ENCODE measurements at regions not wholly inside any gene's neighbourhood (a gene's known extent, or its start where the extent isn't known, plus 50 kb on each side); places are given as distances from the start of the nearest gene placed in this dataset.
A peak's percentile ranks its signal among the peaks of the same experiment; 100 is the strongest.

DNA sequence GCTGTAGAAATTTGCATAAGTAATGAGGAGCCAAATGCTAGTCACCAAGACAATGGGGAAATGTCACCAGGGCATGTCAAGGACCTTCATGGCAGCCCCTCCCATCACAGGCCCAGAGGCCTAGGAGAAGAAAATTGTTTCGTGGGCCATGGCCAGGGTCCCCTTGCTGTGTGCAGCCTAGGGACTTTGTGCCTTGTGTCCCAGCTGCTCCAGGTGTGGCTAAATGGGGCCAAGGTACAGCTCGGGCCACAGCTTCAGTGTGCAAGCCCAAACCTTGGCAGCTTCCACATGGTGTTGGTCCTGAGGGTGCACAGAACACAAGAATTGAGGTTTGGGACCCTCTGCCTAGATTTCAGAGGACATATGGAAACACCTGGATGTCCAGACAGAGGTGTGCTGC, 208.8 kb upstream of the TBC1D5 start:
- H3K4me3 ChIP-seq (ENCODE audit: low read depth, low read length): no peak overlapping the region
- no peak for DNase-seq (ENCODE audit: low read depth)
- TF ChIP-seq, protein P1, sequence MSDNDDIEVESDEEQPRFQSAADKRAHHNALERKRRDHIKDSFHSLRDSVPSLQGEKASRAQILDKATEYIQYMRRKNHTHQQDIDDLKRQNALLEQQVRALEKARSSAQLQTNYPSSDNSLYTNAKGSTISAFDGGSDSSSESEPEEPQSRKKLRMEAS (IDR thresholded peaks at IDR 0.05; ENCODE audit: low read depth, low read length): no peak
- TF ChIP-seq, protein P2, sequence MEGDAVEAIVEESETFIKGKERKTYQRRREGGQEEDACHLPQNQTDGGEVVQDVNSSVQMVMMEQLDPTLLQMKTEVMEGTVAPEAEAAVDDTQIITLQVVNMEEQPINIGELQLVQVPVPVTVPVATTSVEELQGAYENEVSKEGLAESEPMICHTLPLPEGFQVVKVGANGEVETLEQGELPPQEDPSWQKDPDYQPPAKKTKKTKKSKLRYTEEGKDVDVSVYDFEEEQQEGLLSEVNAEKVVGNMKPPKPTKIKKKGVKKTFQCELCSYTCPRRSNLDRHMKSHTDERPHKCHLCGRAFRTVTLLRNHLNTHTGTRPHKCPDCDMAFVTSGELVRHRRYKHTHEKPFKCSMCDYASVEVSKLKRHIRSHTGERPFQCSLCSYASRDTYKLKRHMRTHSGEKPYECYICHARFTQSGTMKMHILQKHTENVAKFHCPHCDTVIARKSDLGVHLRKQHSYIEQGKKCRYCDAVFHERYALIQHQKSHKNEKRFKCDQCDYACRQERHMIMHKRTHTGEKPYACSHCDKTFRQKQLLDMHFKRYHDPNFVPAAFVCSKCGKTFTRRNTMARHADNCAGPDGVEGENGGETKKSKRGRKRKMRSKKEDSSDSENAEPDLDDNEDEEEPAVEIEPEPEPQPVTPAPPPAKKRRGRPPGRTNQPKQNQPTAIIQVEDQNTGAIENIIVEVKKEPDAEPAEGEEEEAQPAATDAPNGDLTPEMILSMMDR (IDR thresholded peaks at IDR 0.05; ENCODE audit: low read depth, low read length): no peak
- no peak for TF ChIP-seq MYC (IDR thresholded peaks at IDR 0.05; ENCODE audit: low read depth, low read length)
- no peak for TF ChIP-seq POLR2A (IDR thresholded peaks at IDR 0.05; ENCODE audit: extremely low read depth, insufficient read length)

DNA sequence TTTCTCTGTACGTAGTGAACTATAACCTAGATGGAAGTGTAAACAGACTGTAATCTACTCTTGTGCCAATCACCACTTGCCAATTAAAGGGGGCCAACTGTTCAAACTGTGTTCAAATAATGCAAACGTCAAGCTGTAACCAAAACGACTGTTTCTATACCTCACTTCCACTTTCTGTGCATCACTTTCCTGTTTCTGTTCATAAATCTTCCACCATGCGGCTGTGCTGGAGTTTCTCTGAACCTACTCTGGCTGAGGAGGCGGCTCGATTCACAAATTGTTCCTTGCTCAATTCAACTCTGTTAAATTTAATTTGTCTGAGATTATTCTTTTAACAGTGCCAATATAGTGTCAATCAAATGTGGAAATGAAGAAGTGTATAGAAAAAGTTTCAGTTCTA, 206.7 kb upstream of the TBC1D5 start:
- TF ChIP-seq POLR2A (IDR thresholded peaks at IDR 0.05; ENCODE audit: extremely low read depth, insufficient read length) (no peak), MYC (IDR thresholded peaks at IDR 0.05; ENCODE audit: low read depth, low read length) (no peak)
- TF ChIP-seq, protein P1 (IDR thresholded peaks at IDR 0.05; ENCODE audit: low read depth, low read length): no peak
- TF ChIP-seq, protein P2 (IDR thresholded peaks at IDR 0.05; ENCODE audit: low read depth, low read length): no peak
- DNase-seq (ENCODE audit: low read depth): no peak
- no peak overlapping the region for H3K4me3 ChIP-seq (ENCODE audit: low read depth, low read length)

DNA sequence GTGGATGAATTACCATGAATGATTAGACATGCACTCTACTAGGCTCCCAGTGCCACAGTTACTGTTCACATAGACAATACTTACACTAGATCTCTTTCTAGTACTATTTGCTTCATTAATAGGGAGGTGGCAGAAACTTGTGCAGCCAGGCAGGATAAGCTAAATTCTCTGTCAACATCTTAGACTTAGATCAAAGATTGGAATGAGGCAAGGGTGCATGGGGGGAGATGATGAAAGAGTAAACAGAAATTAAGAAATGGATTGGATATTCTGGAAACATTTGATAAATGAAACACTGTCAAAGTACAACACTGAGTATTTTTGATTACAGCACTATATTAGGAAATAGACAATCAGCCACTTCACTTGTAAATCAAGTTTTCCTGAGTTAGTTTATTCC, 205.4 kb upstream of the TBC1D5 start:
- H3K4me3 ChIP-seq (ENCODE audit: low read depth, low read length): no peak overlapping the region
- DNase-seq (ENCODE audit: low read depth): no peak
- TF ChIP-seq, protein P2 (IDR thresholded peaks at IDR 0.05; ENCODE audit: low read depth, low read length): no peak
- TF ChIP-seq, protein P1 (IDR thresholded peaks at IDR 0.05; ENCODE audit: low read depth, low read length): no peak
- TF ChIP-seq MYC (IDR thresholded peaks at IDR 0.05; ENCODE audit: low read depth, low read length) (no peak), POLR2A (IDR thresholded peaks at IDR 0.05; ENCODE audit: extremely low read depth, insufficient read length) (no peak)

DNA sequence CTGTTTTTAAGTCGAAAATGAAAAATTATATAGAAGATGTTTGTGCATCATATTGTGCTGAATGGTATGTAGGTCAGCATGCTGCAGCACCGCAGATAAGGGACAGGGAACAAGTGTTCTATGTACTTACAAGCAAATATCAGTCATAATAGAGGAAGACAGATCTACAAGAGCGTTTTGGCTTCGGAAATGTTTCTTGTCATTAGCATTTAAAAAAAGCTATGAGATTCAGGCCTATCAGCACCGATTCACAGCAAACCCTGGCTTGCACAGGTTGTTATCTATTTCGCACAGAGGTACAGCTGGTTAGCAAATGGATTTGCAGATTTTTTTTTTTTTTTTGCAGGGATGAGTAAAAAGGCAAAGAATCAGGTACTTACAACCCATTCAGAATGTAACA, 204.2 kb upstream of the TBC1D5 start:
- DNase-seq (ENCODE audit: low read depth): no peak
- no peak overlapping the region for H3K4me3 ChIP-seq (ENCODE audit: low read depth, low read length)
- TF ChIP-seq, protein P1 (IDR thresholded peaks at IDR 0.05; ENCODE audit: low read depth, low read length): no peak

DNA sequence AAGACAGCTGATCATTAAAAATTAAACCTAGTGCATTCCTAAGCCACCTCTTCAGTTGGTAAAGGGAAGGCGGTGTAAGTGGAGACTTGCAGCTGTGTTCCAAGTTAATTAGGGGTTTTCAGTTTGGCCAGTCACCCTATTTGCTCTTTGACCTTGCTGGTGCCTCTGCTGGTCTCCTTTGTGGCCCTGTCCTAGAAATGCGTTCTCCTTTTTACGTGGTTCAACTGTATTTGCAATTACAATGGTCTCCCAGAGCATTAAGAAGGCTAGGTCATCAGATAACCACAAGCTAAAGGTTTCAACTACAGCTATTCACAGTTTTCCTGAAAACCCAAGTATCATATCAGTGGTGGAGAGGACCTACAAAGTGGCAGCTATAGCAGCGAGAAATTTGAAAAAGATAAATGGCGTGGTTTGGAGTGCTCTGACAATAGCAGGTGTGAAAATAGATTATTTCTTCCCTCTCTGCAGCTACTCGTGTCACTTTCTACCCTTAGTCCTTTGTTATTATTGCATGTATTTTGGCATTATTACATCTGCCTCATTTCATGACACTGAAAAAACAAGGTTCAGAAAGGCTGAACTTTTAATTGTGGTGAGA, 203.5 kb upstream of the TBC1D5 start:
- DNase-seq (ENCODE audit: low read depth): peak; percentile 50
- TF ChIP-seq, protein P2 (IDR thresholded peaks at IDR 0.05; ENCODE audit: low read depth, low read length): no peak
- TF ChIP-seq, protein P1 (IDR thresholded peaks at IDR 0.05; ENCODE audit: low read depth, low read length): no peak
- TF ChIP-seq POLR2A (IDR thresholded peaks at IDR 0.05; ENCODE audit: extremely low read depth, insufficient read length): no peak
- no peak overlapping the region for H3K4me3 ChIP-seq (ENCODE audit: low read depth, low read length)

DNA sequence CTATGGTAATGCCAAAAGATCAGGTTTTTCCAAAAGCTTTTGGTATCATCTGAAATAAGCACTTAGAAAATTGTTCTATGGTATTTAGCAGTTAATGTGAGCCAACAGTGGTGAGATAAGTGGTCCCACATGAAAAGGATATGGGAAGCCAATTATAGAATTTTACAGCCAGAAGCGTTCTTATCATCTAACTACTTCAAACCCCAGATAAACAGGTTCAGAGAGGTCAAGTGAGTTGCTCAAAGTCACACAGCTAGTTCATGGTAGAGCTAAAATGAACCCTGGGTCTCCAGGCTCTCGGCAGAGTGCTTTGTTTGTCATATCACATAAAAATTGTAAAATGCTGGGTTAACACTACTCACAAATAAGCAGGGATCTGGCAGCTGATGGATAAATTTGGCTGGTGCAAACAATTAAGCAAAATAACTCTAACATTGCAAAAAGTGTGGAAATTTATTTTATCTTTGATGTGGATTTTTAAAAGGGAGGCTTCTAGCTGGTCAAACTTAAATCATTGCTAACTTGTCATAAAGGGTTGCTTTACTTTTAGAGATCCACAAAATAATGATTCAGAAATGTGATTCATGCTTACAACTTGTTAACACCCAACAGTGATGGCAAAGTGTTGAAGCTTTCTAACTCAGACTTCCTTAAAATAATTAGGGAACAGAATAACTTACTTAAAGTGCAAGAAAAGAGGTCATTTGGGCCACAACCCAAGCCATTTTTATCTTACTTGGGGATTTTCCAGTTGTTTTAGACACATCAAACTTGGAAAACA, 202.8 kb upstream of the TBC1D5 start:
- no peak for DNase-seq (ENCODE audit: low read depth)
- H3K4me3 ChIP-seq (ENCODE audit: low read depth, low read length): no peak overlapping the region
- TF ChIP-seq POLR2A (IDR thresholded peaks at IDR 0.05; ENCODE audit: extremely low read depth, insufficient read length) (no peak), MYC (IDR thresholded peaks at IDR 0.05; ENCODE audit: low read depth, low read length) (no peak)
- TF ChIP-seq, protein P1 (IDR thresholded peaks at IDR 0.05; ENCODE audit: low read depth, low read length): no peak
- TF ChIP-seq, protein P2 (IDR thresholded peaks at IDR 0.05; ENCODE audit: low read depth, low read length): no peak

All from NB4 (cell line).